H1 (cell line): ENCODE measurements at regions not wholly inside any gene's neighbourhood (a gene's known extent, or its start where the extent isn't known, plus 50 kb on each side); places are given as distances from the start of the nearest gene placed in this dataset.

Experiments
- BACH1 ChIP-seq: IDR thresholded peaks from 2 replicates; pipeline ENCODE4 v1.6.1; 2012; ENCODE audit warnings: low read length, improper control_type of control experiment
- JUND ChIP-seq: IDR thresholded peaks from 2 replicates; pipeline ENCODE4 v1.6.1; 2011; ENCODE audit warnings: mild to moderate bottlenecking, improper control_type of control experiment, low read length
- MAFK ChIP-seq: IDR thresholded peaks from 2 replicates; pipeline ENCODE4 v1.6.1; 2012; ENCODE audit warnings: low read depth, mild to moderate bottlenecking, improper control_type of control experiment, low read length
- SUZ12 ChIP-seq: fragments of 200-600 bp; sonication (generic); IDR thresholded peaks from 2 replicates; pipeline ENCODE4 v1.6.1; 2012; ENCODE audit warnings: mild to moderate bottlenecking, inconsistent platforms, low read length, moderate library complexity, mixed read lengths
- TEAD4 ChIP-seq: IDR thresholded peaks from 2 replicates; pipeline ENCODE4 v1.6.1; 2012; ENCODE audit warnings: low read depth, low read length, inconsistent platforms, mixed read lengths

DNA sequence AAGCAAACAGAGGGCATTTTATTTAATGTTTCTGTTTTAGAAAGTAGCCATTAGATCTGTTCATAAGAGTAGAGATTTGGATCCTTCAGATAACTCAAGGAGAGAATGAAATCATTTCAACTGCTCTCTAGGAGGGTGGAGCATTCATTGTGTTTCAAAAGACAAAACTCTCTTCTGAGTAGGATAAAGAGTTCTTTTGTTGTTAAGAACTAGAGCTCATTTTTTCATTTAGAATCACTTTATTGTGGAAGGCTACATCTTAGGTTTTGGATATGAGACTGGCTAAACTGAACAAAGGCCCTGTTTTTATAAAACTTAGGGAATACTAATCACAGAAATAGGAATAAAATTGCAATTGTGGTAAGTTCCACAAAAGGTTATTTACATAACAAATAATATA lies 193.9 kb upstream of the PCDH10 start (continued):
- TF ChIP-seq JUND (no peak), MAFK (no peak), TEAD4 (no peak), SUZ12 (no peak), BACH1 (no peak)
